Esophagus squamous epithelium (tissue), 4 donors: ENCODE measurements at regions not wholly inside any gene's neighbourhood (a gene's known extent, or its start where the extent isn't known, plus 50 kb on each side); places are given as distances from the start of the nearest gene placed in this dataset.

Source experiments
- CTCF ChIP-seq, 6 experiments: fragments of 450-650 bp in 4 of 6; fragments of 200-600 bp in 2 of 6; sonication (generic) in 2 of 6; IDR thresholded peaks; one replicate each; pipeline ENCODE4 v1.5.1; 2016 to 2019; ENCODE audit warnings: antibody characterized with exemption in 6 of 6, mild to moderate bottlenecking in 4 of 6, moderate library complexity in 4 of 6
- POLR2A ChIP-seq, 4 donors: fragments of 450-650 bp; IDR thresholded peaks; one replicate each; pipeline ENCODE4 v1.6.1; 2017; ENCODE audit warnings: antibody characterized with exemption in 4 of 4, mild to moderate bottlenecking in 4 of 4, moderate library complexity in 3 of 4

DNA sequence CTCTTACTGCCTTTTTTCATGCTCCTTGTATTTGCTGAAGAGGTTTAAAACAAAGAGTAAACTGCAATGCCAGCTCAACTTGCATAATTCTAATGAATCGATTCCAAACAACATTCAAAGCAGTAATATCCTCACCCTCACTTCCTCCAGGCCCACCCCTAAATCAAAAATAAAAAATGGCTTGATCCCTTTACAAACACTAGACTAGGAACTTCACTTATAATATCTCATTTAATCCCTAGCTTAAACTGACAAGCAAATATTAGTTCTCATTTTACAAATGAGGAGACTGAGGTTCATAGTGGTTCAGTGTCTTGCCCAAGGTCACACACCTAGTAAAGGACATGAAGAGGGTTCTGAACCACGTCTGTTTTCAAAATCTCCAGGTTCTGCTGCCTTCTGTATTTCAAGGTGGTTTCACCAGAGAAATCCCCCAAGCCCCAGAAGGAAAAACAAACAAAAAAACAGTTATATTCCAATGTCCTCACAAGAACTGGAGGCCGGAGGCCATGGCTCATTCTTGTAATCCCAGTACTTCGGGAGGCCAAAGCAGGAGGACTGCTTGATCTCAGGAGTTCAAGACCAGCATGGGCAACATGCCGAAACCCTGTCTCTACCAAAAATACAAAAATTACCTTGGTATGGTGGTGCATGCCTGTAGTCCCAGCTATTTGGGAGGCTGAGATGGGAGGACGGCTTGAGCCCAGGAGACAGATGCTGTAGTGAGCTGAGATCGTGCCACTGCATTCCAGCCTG, 80.3 kb upstream of the GRIN2A start:
- no peak for TF ChIP-seq CTCF (IDR thresholded peaks at IDR 0.05)
- TF ChIP-seq POLR2A (IDR thresholded peaks at IDR 0.05) = no peak
